GM19452 (cell line): ENCODE measurements at regions not wholly inside any gene's neighbourhood (a gene's known extent, or its start where the extent isn't known, plus 50 kb on each side); places are given as distances from the start of the nearest gene placed in this dataset.
A peak's percentile ranks its signal among the peaks of the same experiment; 100 is the strongest.

Experiments
- ATAC-seq: cut with Tn5 transposase; IDR thresholded peaks from one replicate; pipeline ENCODE4 v1.9.1; 2021; ENCODE audit not compliant: unreplicated experiment

DNA sequence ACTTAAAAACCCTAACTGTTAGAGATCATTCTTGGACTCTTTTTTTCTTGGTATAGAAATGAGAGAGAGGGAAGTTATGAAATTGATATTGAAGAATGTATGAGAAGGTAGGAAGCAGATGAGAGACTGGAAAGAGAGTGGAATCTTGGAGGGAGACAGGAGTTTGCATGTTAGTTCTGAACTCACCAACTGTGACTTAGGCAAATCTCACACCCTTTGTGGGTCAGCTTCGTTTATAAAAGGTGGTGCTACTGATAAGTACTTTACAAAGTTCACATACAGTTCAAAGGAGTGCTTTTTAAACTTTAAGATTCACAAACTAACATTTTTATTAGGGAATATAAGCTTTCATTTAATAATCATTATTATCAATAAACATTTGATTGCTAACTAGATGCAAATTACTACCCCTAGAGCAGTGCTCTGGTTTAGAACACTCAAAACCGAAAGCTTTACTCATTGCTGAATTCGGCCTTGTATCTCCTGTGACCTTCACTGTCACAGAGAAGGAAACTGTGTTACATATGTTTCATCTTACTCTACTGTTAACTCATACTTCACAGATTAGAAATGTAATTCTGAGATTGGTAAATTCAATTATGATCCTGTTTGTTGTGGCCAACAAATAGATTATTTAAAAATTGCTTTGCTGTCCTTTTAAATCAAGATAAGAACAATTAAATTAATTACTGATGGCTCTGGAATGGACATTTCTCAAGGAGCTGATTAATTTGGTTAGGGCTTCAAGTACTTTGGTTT lies 143.2 kb downstream of the RMI1 start:
- ATAC-seq: peak; percentile 96

GRCh38 chr9:84125046-84125445 lies 144.4 kb downstream of the RMI1 start:
- no peak for ATAC-seq

GRCh38 chr9:84129529-84129928 lies 148.9 kb downstream of the RMI1 start:
- no peak for ATAC-seq

DNA sequence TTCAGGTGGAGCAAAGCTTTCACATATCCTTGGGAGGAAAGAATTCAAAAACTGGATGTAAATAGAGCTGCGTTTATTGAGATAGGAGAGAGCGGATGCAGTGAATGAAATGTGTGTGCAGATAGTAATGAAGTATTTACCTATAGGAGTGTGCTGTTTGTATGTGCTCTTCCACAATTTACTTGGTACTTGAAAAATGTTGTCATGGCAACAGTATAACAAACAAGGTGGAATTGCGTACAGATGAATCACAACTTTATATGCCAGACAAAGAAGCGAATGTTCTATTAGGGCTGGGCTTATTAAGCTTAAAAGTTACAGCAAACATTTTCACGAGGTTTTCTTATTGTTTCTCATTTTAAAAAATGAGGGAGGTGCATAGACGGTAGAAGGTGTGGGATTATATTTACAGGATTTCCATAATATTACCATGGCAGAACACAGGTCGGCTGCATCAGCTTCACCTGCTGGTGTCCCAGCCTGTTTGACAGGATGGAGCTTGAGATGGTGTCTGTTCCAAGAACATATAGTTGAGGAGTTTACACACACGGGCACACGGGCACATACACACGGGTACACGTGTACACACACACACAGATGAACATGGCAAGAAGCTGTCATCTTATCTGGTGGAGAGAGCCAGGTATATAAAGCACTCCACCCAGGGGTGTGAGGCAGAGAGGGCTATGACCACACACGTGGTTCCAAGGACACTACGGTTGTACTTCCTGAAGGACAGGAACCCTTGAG lies 155.7 kb downstream of the RMI1 start:
- ATAC-seq: no peak

GRCh38 chr9:84137968-84138367 lies 157.4 kb downstream of the RMI1 start:
- no peak for ATAC-seq

DNA sequence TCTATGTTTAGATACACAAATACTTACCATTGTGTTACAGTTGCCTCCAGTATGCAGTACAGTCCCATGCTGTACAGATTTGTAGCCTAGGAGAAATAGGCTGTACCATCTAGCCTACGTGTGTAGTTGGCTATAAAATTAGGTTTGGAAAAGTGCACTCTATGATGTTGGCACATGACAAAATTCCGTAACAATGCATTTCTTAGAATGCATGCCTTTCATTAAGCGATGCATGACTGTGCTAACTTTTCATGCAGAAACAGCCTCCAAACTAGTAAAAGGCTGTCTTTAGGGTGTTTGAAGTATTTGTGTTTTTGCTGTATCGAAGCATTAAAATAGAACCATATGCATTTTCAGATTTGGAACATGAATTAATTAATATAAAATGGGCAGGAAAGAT lies 157.9 kb downstream of the RMI1 start:
- no peak for ATAC-seq

GRCh38 chr9:84139296-84140070 lies 158.9 kb downstream of the RMI1 start:
- ATAC-seq: no peak

DNA sequence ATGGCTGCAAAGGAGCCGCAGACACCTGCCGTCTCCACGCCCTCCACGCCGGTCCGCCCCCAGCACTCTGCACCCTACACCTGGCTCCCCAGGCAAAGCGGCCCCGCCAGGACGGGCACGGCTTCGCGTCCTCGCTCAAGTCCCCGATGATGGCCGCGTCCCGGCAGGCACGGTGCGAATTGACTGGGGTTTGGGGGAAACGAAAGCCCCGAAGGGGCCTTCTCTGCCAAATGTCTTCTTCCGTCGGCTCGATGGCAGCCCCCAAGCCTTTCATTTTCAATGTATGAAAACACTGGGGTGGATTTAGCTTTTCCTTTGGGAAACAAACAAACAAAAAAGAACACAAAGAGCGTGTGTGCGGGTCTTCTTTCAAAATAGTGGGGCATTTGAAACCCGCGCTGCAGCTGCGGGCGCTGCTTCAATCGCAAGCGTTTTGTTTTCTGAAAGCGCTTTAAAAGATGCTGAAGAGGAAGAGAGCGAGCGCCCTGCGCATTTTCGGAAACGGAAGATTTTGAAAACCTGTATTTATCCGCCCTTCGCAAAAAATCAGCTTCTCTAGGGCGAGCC lies 160.0 kb downstream of the RMI1 start:
- ATAC-seq: no peak

DNA sequence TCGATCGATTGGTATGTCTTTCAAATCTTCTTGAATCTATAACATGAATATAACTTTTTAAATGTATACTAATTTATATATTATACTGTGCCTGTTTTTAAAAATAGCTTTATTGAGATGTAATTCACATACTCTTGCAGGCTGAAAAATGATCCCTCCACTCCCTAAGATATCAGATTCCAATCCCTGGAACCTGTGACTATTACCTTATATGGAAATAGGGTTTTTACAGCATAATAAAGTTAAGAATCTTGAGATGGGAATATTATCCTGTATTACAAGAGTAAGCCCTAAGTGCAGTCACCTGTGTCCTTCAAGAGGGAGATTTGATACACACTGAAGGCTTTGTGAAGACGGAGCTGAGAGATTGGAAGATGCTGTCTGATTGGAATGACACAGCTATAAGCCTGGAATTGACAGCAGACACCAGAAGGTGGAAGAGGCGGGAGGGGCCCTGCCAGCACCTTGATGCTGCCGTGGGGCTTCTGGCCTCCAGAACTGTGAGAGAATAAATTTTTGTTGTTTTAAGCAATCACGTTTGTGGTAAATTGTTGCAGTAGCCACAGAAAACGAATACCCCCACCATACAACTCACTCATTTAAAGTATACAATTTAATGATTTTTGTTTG lies 161.3 kb downstream of the RMI1 start:
- ATAC-seq: no peak

GRCh38 chr9:84145031-84145430 lies 164.4 kb downstream of the RMI1 start:
- no peak for ATAC-seq

DNA sequence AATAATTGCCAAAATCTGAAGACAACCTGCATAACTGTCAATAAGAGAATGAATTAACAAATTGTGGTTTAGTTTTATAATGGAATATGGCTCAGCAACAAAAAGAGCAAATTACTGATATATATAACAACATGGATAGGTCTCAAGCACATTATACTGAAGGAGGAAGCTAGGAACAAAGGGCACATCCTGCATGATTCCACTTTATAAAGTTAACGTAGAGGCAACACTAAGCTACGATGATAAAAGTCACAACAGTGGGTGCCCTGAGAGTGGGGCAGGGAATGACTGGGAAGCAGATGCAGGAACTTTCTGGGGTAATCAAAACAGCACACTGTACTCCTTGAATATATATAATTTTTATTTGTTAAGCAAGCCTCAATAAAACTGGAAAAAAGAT lies 165.2 kb downstream of the RMI1 start:
- no peak for ATAC-seq

DNA sequence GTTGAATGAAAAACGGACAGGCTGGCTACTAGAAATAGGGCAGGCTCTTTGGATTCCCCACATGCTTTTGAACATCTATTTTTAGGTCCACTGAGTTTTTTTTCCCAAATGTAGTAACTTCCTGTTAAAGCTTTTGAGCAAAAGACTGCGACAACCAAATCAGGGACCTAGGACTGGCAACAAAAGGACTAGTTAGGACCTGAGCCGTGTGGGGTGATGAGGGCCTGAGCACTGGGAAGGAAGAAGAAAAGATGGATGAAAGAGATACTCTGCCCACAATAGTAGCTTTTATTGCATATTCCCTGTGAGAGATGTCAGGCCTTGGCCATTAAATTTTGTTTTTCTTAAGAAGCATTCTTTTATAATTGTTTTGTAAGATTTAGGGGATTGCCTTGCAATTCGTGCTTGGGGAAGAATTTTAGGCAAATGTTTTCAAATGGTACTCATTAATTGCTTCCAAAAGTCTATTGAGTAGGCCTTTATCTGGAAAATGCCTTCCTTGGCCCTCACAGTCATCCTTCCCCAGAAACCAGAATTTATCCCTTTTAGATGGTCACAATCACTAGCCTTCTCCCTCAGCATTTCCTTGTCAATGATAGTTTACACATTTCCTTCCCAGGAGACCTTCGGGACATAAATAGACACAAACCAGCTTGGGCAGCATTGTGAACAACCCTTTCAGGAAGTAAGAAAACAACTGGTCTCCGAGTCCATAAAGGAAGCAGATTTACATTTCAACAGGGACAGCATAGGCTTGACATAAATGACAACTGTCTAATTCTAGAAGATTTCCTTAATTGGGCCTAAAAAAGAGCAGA lies 166.5 kb downstream of the RMI1 start:
- no peak for ATAC-seq

GRCh38 chr9:84151236-84151635 lies 170.6 kb downstream of the RMI1 start:
- ATAC-seq: no peak

DNA sequence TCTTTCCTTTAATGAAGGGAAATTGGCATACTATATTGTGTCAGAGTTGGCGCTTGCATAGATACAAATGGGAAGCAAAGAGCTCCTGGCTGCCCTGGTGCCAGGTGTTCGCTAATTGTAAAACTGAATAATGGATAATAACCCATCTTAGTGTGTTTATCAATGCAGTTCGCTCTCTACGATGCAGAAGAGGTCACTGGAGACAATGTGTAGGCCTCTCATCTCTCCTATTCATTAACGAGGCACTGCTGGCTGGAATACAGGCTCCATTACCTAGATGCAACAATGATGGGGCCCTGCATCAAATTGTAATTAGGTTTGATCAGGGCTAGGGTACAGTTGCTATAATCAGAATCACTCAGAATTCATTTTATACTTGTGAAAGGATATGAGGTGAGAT lies 171.0 kb downstream of the RMI1 start:
- no peak for ATAC-seq

GRCh38 chr9:84152204-84152603 lies 171.6 kb downstream of the RMI1 start:
- no peak for ATAC-seq

DNA sequence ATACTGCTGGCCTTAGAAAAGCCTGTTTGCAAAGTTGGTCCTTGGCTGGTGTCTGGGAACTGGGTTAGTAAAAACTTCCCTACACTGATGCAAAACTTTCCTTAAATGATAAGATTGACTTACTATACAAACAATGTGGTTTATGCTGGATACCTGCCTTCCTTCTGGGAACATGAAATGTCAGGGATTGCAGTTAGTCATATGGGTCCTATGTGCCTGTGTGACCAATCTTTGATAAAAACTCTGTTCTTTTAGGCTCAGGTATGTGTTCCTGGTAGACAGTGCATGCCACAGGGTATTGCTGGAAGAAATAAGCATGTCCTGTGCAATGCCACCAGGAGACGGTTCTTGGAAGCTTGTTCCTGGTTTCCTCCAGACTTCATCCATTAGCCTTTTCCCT lies 173.3 kb downstream of the RMI1 start:
- ATAC-seq: no peak

GRCh38 chr9:84154320-84154719 lies 173.7 kb downstream of the RMI1 start:
- no peak for ATAC-seq

DNA sequence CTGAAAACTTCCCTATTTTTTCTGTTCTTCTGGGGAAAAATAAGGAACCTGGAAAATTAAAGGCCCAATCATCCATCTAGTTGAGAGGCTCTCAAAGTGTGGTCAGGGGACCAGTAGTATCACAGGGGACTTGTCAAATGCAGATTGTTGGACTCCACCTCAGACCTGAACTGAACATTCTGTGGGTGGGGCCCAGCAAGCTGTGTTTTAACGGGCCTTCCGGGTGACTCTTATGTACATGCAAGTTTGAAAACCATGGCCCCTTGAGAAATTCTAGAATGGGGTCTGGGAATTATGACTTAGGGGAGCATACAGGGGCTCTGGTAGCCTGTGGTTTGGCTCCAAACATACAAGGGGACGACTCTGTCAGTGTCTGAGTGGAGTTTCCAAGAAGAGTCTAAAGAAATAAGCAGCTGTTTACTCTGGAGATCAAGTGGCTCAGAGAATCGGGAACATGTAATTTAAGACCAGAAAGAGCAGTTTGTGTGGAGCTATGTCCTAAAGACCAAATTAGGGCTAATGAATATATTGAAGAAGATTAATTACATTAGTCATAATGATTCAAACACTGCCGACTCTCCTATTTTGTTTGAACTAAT lies 177.4 kb downstream of the SLC28A3 start:
- ATAC-seq: no peak

GRCh38 chr9:84166891-84167290 lies 173.7 kb downstream of the SLC28A3 start:
- ATAC-seq: no peak

- ATAC-seq: no peak
Observed at GRCh38 chr9:84169240-84169639, 171.3 kb downstream of the SLC28A3 start.
